Osteoblast (primary cell): ENCODE measurements at regions not wholly inside any gene's neighbourhood (a gene's known extent, or its start where the extent isn't known, plus 50 kb on each side); places are given as distances from the start of the nearest gene placed in this dataset.
A peak's percentile ranks its signal among the peaks of the same experiment; 100 is the strongest.

Experiments used
- DNase-seq: peaks from one replicate; pipeline ENCODE4 v3.0.0; 2011; ENCODE audit warnings: low spot score, mixed read lengths; ENCODE audit not compliant: insufficient read length; ENCODE audit errors: missing footprints
- H2AFZ ChIP-seq: 2 replicates; pipeline ENCODE4 v1.6.0; 2011; ENCODE audit warnings: mild to moderate bottlenecking, low read length
- H3K27ac ChIP-seq: 2 replicates; pipeline ENCODE4 v1.5.1; 2011; ENCODE audit warnings: mild to moderate bottlenecking, low read depth, low read length, moderate library complexity
- H3K27me3 ChIP-seq: 2 replicates; pipeline ENCODE4 v1.6.0; 2012; ENCODE audit warnings: mild to moderate bottlenecking, control low read depth, inconsistent platforms, low read length, moderate library complexity; ENCODE audit not compliant: insufficient read depth
- H3K36me3 ChIP-seq: 2 replicates; pipeline ENCODE4 v1.5.1; 2011; ENCODE audit warnings: mild to moderate bottlenecking, low read length, control low read depth, moderate library complexity; ENCODE audit not compliant: insufficient read depth
- H3K4me1 ChIP-seq: 2 replicates; pipeline ENCODE4 v1.5.1; 2011; ENCODE audit warnings: mild to moderate bottlenecking, low read length, control low read depth, moderate library complexity; ENCODE audit not compliant: insufficient read depth
- H3K4me2 ChIP-seq: 2 replicates; pipeline ENCODE4 v1.6.0; 2011; ENCODE audit warnings: mild to moderate bottlenecking, low read length; ENCODE audit not compliant: insufficient read depth
- H3K4me3 ChIP-seq: fragments of 200-600 bp; sonication (generic); 3 replicates; pipeline ENCODE4 v1.5.1; 2012; ENCODE audit warnings: mild to moderate bottlenecking, low read length, inconsistent platforms; ENCODE audit not compliant: insufficient read depth
- H3K79me2 ChIP-seq: 2 replicates; pipeline ENCODE4 v1.6.0; 2012; ENCODE audit warnings: mild to moderate bottlenecking, low read length, control low read depth, inconsistent platforms; ENCODE audit not compliant: insufficient read depth
- H3K9me3 ChIP-seq: 2 replicates; pipeline ENCODE4 v1.5.1; 2011; ENCODE audit warnings: low read depth, low read length, control low read depth
- H4K20me1 ChIP-seq: 2 replicates; pipeline ENCODE4 v1.6.0; 2012; ENCODE audit warnings: mild to moderate bottlenecking, low read length, control low read depth; ENCODE audit not compliant: insufficient read depth
- CTCF ChIP-seq: IDR thresholded peaks from 2 replicates; pipeline ENCODE4 v1.5.1; 2011; ENCODE audit warnings: mild to moderate bottlenecking, low read depth, low read length, moderate library complexity; ENCODE audit errors: extremely low read depth

- no peaks in the 10 kb centered on the region for H3K9me3 ChIP-seq
- H4K20me1 ChIP-seq = no peaks in the 10 kb centered on the region
- H3K36me3 ChIP-seq = no peaks in the 10 kb centered on the region
- no peaks in the 10 kb centered on the region for H3K4me1 ChIP-seq
- no peak overlapping the region for H2AFZ ChIP-seq
- no peaks in the 10 kb centered on the region for H3K27me3 ChIP-seq
- TF ChIP-seq CTCF = no peak
- H3K79me2 ChIP-seq = no peaks in the 10 kb centered on the region
- H3K4me3 ChIP-seq = no peak overlapping the region
- no peak overlapping the region for H3K27ac ChIP-seq
- no peak for DNase-seq
- no peak overlapping the region for H3K4me2 ChIP-seq
These were observed 449.8 kb upstream of the RGPD4 start for GRCh38 chr2:107376909-107377308.

DNA sequence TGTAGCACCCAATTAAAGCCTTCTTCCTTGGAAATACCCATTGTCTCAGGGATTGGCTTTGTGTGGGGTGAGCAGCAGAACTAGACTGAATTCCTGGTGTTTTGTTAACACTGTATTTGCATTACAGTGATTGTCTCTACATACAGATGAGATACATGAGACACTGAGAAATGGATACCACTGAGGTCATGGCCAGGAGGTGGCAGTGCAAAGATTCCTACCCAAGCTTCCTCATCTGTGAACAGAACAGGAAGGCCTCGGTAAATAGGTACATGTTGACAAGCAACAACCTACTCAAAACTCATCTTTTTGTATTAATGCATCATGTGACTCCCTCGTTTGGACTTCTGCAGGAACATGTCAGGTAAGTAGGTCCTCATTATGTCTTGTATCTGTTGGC is 445.8 kb upstream of the RGPD4 start:
- H3K36me3 ChIP-seq = no peaks in the 10 kb centered on the region
- H3K27me3 ChIP-seq = no peaks in the 10 kb centered on the region
- H3K9me3 ChIP-seq = no peaks in the 10 kb centered on the region
- H3K4me3 ChIP-seq = no peak overlapping the region
- DNase-seq = peak; percentile 73
- no peak overlapping the region for H2AFZ ChIP-seq
- no peaks in the 10 kb centered on the region for H3K79me2 ChIP-seq
- peak; percentile 33 for TF ChIP-seq CTCF
- no peak overlapping the region for H3K27ac ChIP-seq
- no peaks in the 10 kb centered on the region for H4K20me1 ChIP-seq
- H3K4me1 ChIP-seq = no peaks in the 10 kb centered on the region
- H3K4me2 ChIP-seq = no peak overlapping the region

GRCh38 chr2:107383691-107384090 is 443.0 kb upstream of the RGPD4 start:
- H3K4me3 ChIP-seq = no peak overlapping the region
- H3K27me3 ChIP-seq = no peaks in the 10 kb centered on the region
- no peak overlapping the region for H3K4me2 ChIP-seq
- H4K20me1 ChIP-seq = no peaks in the 10 kb centered on the region
- TF ChIP-seq CTCF = no peak
- no peaks in the 10 kb centered on the region for H3K4me1 ChIP-seq
- no peaks in the 10 kb centered on the region for H3K79me2 ChIP-seq
- H3K9me3 ChIP-seq = no peaks in the 10 kb centered on the region
- no peak for DNase-seq
- no peak overlapping the region for H2AFZ ChIP-seq
- no peaks in the 10 kb centered on the region for H3K36me3 ChIP-seq
- no peak overlapping the region for H3K27ac ChIP-seq

DNA sequence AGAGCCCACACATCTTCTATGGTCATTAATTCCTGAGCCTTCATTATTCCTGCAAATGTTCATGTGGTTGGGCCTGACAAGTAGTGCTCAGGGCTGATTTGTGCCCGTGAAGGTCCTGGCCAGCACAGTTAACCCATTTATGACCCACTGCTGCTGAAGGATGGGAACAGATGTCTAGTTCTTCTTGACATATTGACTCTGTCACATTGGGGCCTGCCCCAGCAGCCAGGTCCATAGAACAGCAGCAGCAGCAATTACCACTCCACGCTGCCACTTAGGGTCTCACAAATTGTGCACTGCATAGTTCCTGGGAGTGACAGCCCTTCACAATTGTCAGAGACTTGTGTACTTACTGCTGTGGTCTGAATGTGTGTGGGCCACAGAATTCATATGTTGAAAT is 442.3 kb upstream of the RGPD4 start:
- Histone ChIP-seq H3K27ac (no peak overlapping the region), H3K4me2 (no peak overlapping the region), H2AFZ (no peak overlapping the region), H3K27me3 (no peaks in the 10 kb centered on the region), H3K36me3 (no peaks in the 10 kb centered on the region), H3K9me3 (no peaks in the 10 kb centered on the region), H3K79me2 (no peaks in the 10 kb centered on the region), H4K20me1 (no peaks in the 10 kb centered on the region), H3K4me3 (no peak overlapping the region), H3K4me1 (no peaks in the 10 kb centered on the region)
- no peak for TF ChIP-seq CTCF
- peak; percentile 26 for DNase-seq
